ENCODE measurements at regions not wholly inside any gene's neighbourhood (a gene's known extent, or its start where the extent isn't known, plus 50 kb on each side); places are given as distances from the start of the nearest gene placed in this dataset.

GRCh38 chr12:112599871-112600270 is 181.1 kb downstream of the PTPN11 start:
- TF ChIP-seq EZH2 (IDR thresholded peaks at IDR 0.05; ENCODE audit: low read length, unreplicated experiment) (no peak), CTCF (conservative IDR thresholded peaks at IDR 0.05; ENCODE audit: low read depth, low read length) (no peak), EZH2phosphoT487 (IDR thresholded peaks at IDR 0.05; ENCODE audit: borderline replicate concordance, low read length) (no peak)

Measured in PC-3 (cell line).